A549 (cell line): ENCODE measurements at regions not wholly inside any gene's neighbourhood (a gene's known extent, or its start where the extent isn't known, plus 50 kb on each side); places are given as distances from the start of the nearest gene placed in this dataset.

Source experiments
- ATAC-seq, 2 experiments: fragments of 200-7000 bp in 1 of 2; fragments of >200 bp in 1 of 2; cut with Nextera tagmentation in 1 of 2; cut with Tn5 transposase in 1 of 2; 3 replicates each; pipeline versions ENCODE4 v1.8.0 to v1.9.1; 2018 to 2020; ENCODE audit warnings: mild to moderate bottlenecking in 1 of 2, moderate library complexity in 1 of 2
- CTCF ChIA-PET: fragments of 300-600 bp; sonication (Branson Sonifier 250); formaldehyde crosslinking; extraction: SDS; loops from one replicate; lab custom pipeline; 2021; ENCODE audit warnings: antibody characterized with exemption, inconsistent platforms; lab: Yijun Ruan, JAX
- POLR2A ChIA-PET: fragments of 350-600 bp; formaldehyde crosslinking; extraction: SDS; loops from one replicate; lab custom pipeline; 2021; ENCODE audit warnings: antibody characterized with exemption, inconsistent platforms; lab: Yijun Ruan, JAX
- DNase-seq, 2 experiments: peaks; one replicate each; pipeline versions ENCODE4 v3.0.0 to v3.0.0-alpha.2; 2011 to 2016; ENCODE audit warnings: low read depth in 1 of 2, low spot score in 1 of 2
- FAIRE-seq: peaks from 2 replicates; lab custom pipeline; 2011; peaks lifted over from hg19 to GRCh38; lab: Jason Lieb, UNC
- H3K27ac ChIP-seq, 2 experiments: fragments of >200 bp; sonication (Bioruptor Twin); formaldehyde crosslinking; 3 replicates each; pipeline ENCODE4 v1.5.1; 2016 to 2017
- H3K4me1 ChIP-seq: fragments of >200 bp; sonication (Bioruptor Twin); formaldehyde crosslinking; 3 replicates; pipeline ENCODE4 v1.6.1; 2016
- H3K4me2 ChIP-seq: fragments of >200 bp; sonication (Bioruptor Twin); formaldehyde crosslinking; 3 replicates; pipeline ENCODE4 v1.6.1; 2016
- H3K4me3 ChIP-seq: fragments of >200 bp; sonication (Bioruptor Twin); formaldehyde crosslinking; 3 replicates; pipeline ENCODE4 v1.5.1; 2016
- H3K9me3 ChIP-seq: fragments of >200 bp; sonication (Bioruptor Twin); formaldehyde crosslinking; 3 replicates; pipeline ENCODE4 v1.6.1; 2016
- ATOH8 ChIP-seq: fragments of 250-450 bp; sonication (Bioruptor Pico); IDR thresholded peaks from 2 replicates; pipeline ENCODE4 v1.5.0; 2020; ENCODE audit warnings: low read depth, mild to moderate bottlenecking, moderate library complexity
- E2F6 ChIP-seq: IDR thresholded peaks from 2 replicates; pipeline ENCODE4 v1.6.1; 2012; ENCODE audit warnings: low read depth, borderline replicate concordance
- FOSB ChIP-seq: fragments of 250-450 bp; sonication (Bioruptor Pico); IDR thresholded peaks from 2 replicates; pipeline ENCODE4 v1.5.0; 2020; ENCODE audit warnings: mild to moderate bottlenecking, moderate library complexity
- FOXS1 ChIP-seq: fragments of 250-450 bp; sonication (Bioruptor Pico); IDR thresholded peaks from 2 replicates; pipeline ENCODE4 v1.5.0; 2020; ENCODE audit warnings: mild to moderate bottlenecking, moderate library complexity
- HOXB13 ChIP-seq: fragments of 250-450 bp; sonication (Bioruptor Pico); IDR thresholded peaks from 2 replicates; pipeline ENCODE4 v1.5.0; 2020; ENCODE audit warnings: low read depth, mild to moderate bottlenecking, moderate library complexity
- JUNB ChIP-seq: fragments of >200 bp; sonication (Bioruptor Twin); formaldehyde crosslinking; IDR thresholded peaks from 2 replicates; pipeline ENCODE4 v1.6.1; 2016
- MAX ChIP-seq: IDR thresholded peaks from 2 replicates; pipeline ENCODE4 v1.6.1; 2012
- PHF8 ChIP-seq: fragments of 200-600 bp; sonication (generic); IDR thresholded peaks from 2 replicates; pipeline ENCODE4 v1.6.1; 2016; ENCODE audit warnings: low read depth, mild to moderate bottlenecking, antibody characterized with exemption, moderate library complexity, borderline replicate concordance
- POLR2AphosphoS2 ChIP-seq: conservative IDR thresholded peaks from 2 replicates; pipeline ENCODE4 v1.6.1; 2012; ENCODE audit warnings: low read length, improper control_type of control experiment, inconsistent platforms
- RARB ChIP-seq: fragments of 250-450 bp; sonication (Bioruptor Pico); IDR thresholded peaks from 2 replicates; pipeline ENCODE4 v1.8.0; 2021; ENCODE audit warnings: mild to moderate bottlenecking, moderate library complexity
- RFX5 ChIP-seq: fragments of 450-650 bp; IDR thresholded peaks from 2 replicates; pipeline ENCODE4 v1.7.1; 2014; ENCODE audit warnings: antibody characterized with exemption, mild to moderate bottlenecking, moderate library complexity
- RNF2 ChIP-seq: fragments of 200-600 bp; sonication (generic); IDR thresholded peaks from 2 replicates; pipeline ENCODE4 v1.6.1; 2016; ENCODE audit warnings: low read depth, mild to moderate bottlenecking, antibody characterized with exemption, moderate library complexity, borderline replicate concordance
- SMC3 ChIP-seq: fragments of >200 bp; sonication (Bioruptor Twin); formaldehyde crosslinking; IDR thresholded peaks from 3 replicates; pipeline ENCODE4 v1.6.1; 2018; ENCODE audit warnings: inconsistent platforms
- USF2 ChIP-seq: fragments of 450-650 bp; IDR thresholded peaks from 2 replicates; pipeline ENCODE4 v1.6.1; 2014; ENCODE audit warnings: antibody characterized with exemption
- ZFP36 ChIP-seq: fragments of 450-650 bp; IDR thresholded peaks from 2 replicates; pipeline ENCODE4 v1.6.1; 2014; ENCODE audit warnings: borderline replicate concordance; ENCODE audit not compliant: partially characterized antibody
- ZNF302 ChIP-seq: fragments of 250-450 bp; sonication (Bioruptor Pico); IDR thresholded peaks from 2 replicates; pipeline ENCODE4 v1.9.0; 2021; ENCODE audit warnings: inconsistent platforms, mild to moderate bottlenecking, moderate library complexity
- WGBS: methylation state at CpG from one replicate; pipeline ENCODE4 v1.1.6; 2017; ENCODE audit errors: missing lambda C conversion rate; 5-methylcytosine and 5-hydroxymethylcytosine counted together
- TF ChIP-seq, protein P1 (sequence below): fragments of >200 bp; sonication (Bioruptor Twin); formaldehyde crosslinking; IDR thresholded peaks from 3 replicates; pipeline ENCODE4 v1.6.1; 2016

DNA sequence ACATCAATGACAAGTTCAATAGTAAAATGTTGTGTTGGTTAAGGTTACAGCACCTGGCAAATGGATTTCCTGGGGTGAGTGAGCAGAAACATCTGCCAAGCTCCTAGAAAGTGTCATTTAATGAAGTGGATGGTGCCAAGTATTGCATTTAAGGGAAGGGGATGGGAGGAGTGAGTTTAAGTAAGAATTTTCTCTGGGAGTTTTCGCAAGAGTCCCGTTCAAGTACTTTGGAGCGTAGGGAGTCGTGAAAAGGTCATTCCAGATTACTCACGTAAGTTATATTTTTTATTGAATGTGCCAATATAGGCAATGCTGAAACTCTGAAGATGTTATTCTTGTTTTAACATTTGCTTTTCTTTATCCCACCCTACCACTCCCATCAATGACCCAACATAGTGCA lies 117.4 kb upstream of the RAB3GAP2 start:
- TF ChIP-seq ATOH8 (CRISPR knock-in tag) (no peak), PHF8 (no peak), POLR2AphosphoS2 (no peak), ZFP36 (no peak), ZNF302 (CRISPR knock-in tag) (no peak), RNF2 (no peak), JUNB (no peak), FOXS1 (CRISPR knock-in tag) (no peak)
- ATAC-seq (no peak), FAIRE-seq (no peak), DNase-seq (no peak)
- no peaks in the 10 kb centered on the region for H3K4me1 ChIP-seq
- POLR2A ChIA-PET: no interaction called here
- CTCF ChIA-PET: no interaction called here
- no peaks in the 10 kb centered on the region for H3K9me3 ChIP-seq
- H3K4me3 ChIP-seq: no peak overlapping the region
- no peak overlapping the region for H3K4me2 ChIP-seq
- WGBS: 18% methylated on average over 5 of the region's 5 CpGs
- H3K27ac ChIP-seq: no peak overlapping the region

- WGBS: 4% methylated on average over 3 of the region's 3 CpGs
- ATAC-seq (no peak), DNase-seq (no peak), FAIRE-seq (no peak)
- H3K4me2 ChIP-seq: no peak overlapping the region
- no peaks in the 10 kb centered on the region for H3K4me1 ChIP-seq
- POLR2A ChIA-PET: no interaction called here
- H3K4me3 ChIP-seq: no peak overlapping the region
- CTCF ChIA-PET: no interaction called here
- no peaks in the 10 kb centered on the region for H3K9me3 ChIP-seq
- no peak overlapping the region for H3K27ac ChIP-seq
- no peak for TF ChIP-seq PHF8
These were observed 114.4 kb upstream of the RAB3GAP2 start for GRCh38 chr1:220386494-220387195.

GRCh38 chr1:220385158-220385557 lies 112.9 kb upstream of the RAB3GAP2 start:
- POLR2A ChIA-PET: no interaction called here
- CTCF ChIA-PET: no interaction called here

More at GRCh38 chr1:220385158-220385557, 112.9 kb upstream of the RAB3GAP2 start:
- no peak overlapping the region for H3K27ac ChIP-seq
- FAIRE-seq (no peak), DNase-seq (no peak), ATAC-seq (no peak)
- no peak for TF ChIP-seq E2F6
- TF ChIP-seq ATOH8 (CRISPR knock-in tag): no peak
- no peak for TF ChIP-seq MAX
- TF ChIP-seq USF2: no peak
- no peak for TF ChIP-seq FOSB
- no peak for TF ChIP-seq RFX5
- TF ChIP-seq HOXB13 (CRISPR knock-in tag): no peak
- TF ChIP-seq, protein P1, sequence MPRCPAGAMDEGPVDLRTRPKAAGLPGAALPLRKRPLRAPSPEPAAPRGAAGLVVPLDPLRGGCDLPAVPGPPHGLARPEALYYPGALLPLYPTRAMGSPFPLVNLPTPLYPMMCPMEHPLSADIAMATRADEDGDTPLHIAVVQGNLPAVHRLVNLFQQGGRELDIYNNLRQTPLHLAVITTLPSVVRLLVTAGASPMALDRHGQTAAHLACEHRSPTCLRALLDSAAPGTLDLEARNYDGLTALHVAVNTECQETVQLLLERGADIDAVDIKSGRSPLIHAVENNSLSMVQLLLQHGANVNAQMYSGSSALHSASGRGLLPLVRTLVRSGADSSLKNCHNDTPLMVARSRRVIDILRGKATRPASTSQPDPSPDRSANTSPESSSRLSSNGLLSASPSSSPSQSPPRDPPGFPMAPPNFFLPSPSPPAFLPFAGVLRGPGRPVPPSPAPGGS: no peak
- TF ChIP-seq SMC3: no peak
- TF ChIP-seq RARB (CRISPR knock-in tag): no peak
- no peaks in the 10 kb centered on the region for H3K4me1 ChIP-seq
- H3K9me3 ChIP-seq: no peaks in the 10 kb centered on the region
- H3K4me3 ChIP-seq: no peak overlapping the region
- WGBS: 5% methylated on average over 1 of the region's 1 CpG
- no peak overlapping the region for H3K4me2 ChIP-seq
